ENCODE measurements at regions not wholly inside any gene's neighbourhood (a gene's known extent, or its start where the extent isn't known, plus 50 kb on each side); places are given as distances from the start of the nearest gene placed in this dataset.

DNA sequence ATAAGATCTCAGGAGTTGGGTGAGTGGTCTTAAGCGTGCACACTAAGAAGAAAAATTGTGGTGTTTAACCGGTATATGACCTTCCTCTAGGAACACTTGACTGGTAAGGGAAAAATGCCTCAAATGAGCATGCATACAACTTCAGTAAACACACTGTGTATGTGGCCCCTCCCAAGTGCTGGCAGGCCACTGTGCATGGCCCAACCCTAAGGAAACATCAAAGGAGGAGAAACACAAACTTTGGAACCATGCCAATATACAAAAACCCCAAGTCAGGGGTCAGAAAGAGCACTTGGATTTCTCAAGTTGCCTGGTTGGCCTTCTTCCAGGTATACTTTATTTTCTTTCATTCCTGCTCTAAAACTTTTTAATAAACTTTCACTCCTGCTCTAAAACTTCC is 308.9 kb upstream of the LRRTM4 start:
- TF ChIP-seq CTCF (IDR thresholded peaks at IDR 0.05) = no peak
- TF ChIP-seq ZFX (IDR thresholded peaks at IDR 0.05; ENCODE audit: borderline replicate concordance) = no peak
